Caco-2 (cell line): ENCODE measurements at regions not wholly inside any gene's neighbourhood (a gene's known extent, or its start where the extent isn't known, plus 50 kb on each side); places are given as distances from the start of the nearest gene placed in this dataset.
"Not testable (repeated sequence)": the region's sequence is repeated elsewhere in the genome, so short reads cannot be mapped to it uniquely, and the experiment has no call there.

Source experiments
- BruUV-seq: library from RNA; stranded (reverse); fragments of 400-500 nt; replicated peaks from 2 replicates; lab custom pipeline; 2021; lab: Mats Ljungman, UMichigan
- CTCF ChIA-PET: fragments of 300-600 bp; sonication (Branson Sonifier 250); formaldehyde crosslinking; loops from one replicate; lab custom pipeline; 2022; ENCODE audit warnings: antibody characterized with exemption; lab: Charles Lee
- POLR2A ChIA-PET: fragments of 300-600 bp; sonication (Branson Sonifier 250); formaldehyde crosslinking; loops from one replicate; lab custom pipeline; 2022; ENCODE audit warnings: antibody characterized with exemption; lab: Charles Lee
- DNase-seq, 2 experiments: peaks; one replicate each; pipeline versions ENCODE4 v3.0.0 to v3.0.0-alpha.2; 2020 to 2022
- H3K27me3 ChIP-seq: replicated peaks from 2 replicates; pipeline ENCODE4 v1.6.0; 2011; ENCODE audit warnings: low read length; ENCODE audit not compliant: control insufficient read depth, insufficient read depth
- H3K36me3 ChIP-seq: 2 replicates; pipeline ENCODE4 v1.5.1; 2011; ENCODE audit warnings: low read length; ENCODE audit not compliant: control insufficient read depth, insufficient read depth
- H3K4me1 ChIP-seq: fragments of 250-450 bp; sonication (Bioruptor Pico); 2 replicates; pipeline ENCODE4 v1.5.1; 2020; ENCODE audit warnings: mild to moderate bottlenecking
- H3K4me3 ChIP-seq: 2 replicates; pipeline ENCODE4 v1.5.1; 2011; ENCODE audit warnings: low read depth, mild to moderate bottlenecking, control low read depth, low read length
- H3K9me3 ChIP-seq: fragments of 250-450 bp; sonication (Bioruptor Pico); 2 replicates; pipeline ENCODE4 v1.5.1; 2020; ENCODE audit warnings: mild to moderate bottlenecking, moderate library complexity
- H3K27ac Mint-ChIP-seq: one replicate; pipeline ENCODE4 v1.8.0; 2022; ENCODE audit warnings: mixed read lengths; ENCODE audit not compliant: unreplicated experiment
- H3K27me3 Mint-ChIP-seq: one replicate; pipeline ENCODE4 v1.8.0; 2022; ENCODE audit warnings: mixed read lengths; ENCODE audit not compliant: insufficient read depth, unreplicated experiment
- H3K36me3 Mint-ChIP-seq: one replicate; pipeline ENCODE4 v1.8.0; 2022; ENCODE audit warnings: mild to moderate bottlenecking, mixed read lengths; ENCODE audit not compliant: insufficient read depth, unreplicated experiment
- H3K4me1 Mint-ChIP-seq: one replicate; pipeline ENCODE4 v1.8.0; 2022; ENCODE audit warnings: low read depth, mixed read lengths; ENCODE audit not compliant: unreplicated experiment
- H3K4me3 Mint-ChIP-seq: one replicate; pipeline ENCODE4 v1.8.0; 2022; ENCODE audit warnings: mild to moderate bottlenecking, moderate library complexity, mixed read lengths; ENCODE audit not compliant: unreplicated experiment
- H3K9me3 Mint-ChIP-seq: one replicate; pipeline ENCODE4 v1.8.0; 2022; ENCODE audit warnings: mixed read lengths; ENCODE audit not compliant: unreplicated experiment
- intact Hi-C: fragments of 100-400 bp; cut with micrococcal nuclease; formaldehyde crosslinking; loops from one replicate; pipeline ENCODE4 v1.10.0; 2022; ENCODE audit not compliant: unreplicated experiment
- TF ChIP-seq, protein P1 (sequence below), 2 experiments: fragments of 200-600 bp in 1 of 2; IDR thresholded peaks; 1 replicate in 1 of 2; 2 replicates in 1 of 2; pipeline versions ENCODE4 v1.5.1 to v1.8.0; 2011 to 2022; ENCODE audit warnings: antibody characterized with exemption in 1 of 2, control low read depth in 1 of 2, inconsistent platforms in 1 of 2, low read depth in 1 of 2, low read length in 1 of 2, mild to moderate bottlenecking in 1 of 2, moderate library complexity in 1 of 2; ENCODE audit not compliant: insufficient read depth in 1 of 2, severe bottlenecking in 1 of 2, unreplicated experiment in 1 of 2

DNA sequence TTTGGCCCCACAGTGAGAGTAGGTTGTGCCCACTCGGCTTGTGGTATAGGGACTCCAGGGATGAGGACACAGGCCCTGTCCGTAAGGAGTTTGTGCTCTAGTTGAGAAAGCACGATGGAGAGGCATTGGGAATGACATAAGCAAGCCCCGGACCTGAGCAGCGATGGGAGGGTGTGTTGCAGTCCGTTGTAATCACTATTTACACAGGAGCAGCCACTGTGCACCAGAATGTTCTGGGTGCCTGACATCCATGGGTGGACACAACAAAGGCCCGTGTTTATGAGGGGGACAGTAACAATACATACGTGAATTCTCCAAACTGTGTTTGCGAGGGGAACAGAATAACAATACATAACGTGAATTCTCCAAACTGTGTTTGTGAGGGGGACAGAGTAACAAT is 86.8 kb downstream of the NPIPB11 start:
- no TSS peak for BruUV-seq

GRCh38 chr16:29318561-29318968 is 87.9 kb downstream of the NPIPB11 start:
- H3K4me1 Mint-ChIP-seq, H3K27ac Mint-ChIP-seq, H3K4me3 ChIP-seq, BruUV-seq, H3K4me3 Mint-ChIP-seq, H3K9me3 ChIP-seq, H3K36me3 Mint-ChIP-seq, CTCF ChIA-PET, H3K36me3 ChIP-seq, intact Hi-C loops, H3K27me3 Mint-ChIP-seq, H3K4me1 ChIP-seq, POLR2A ChIA-PET, DNase-seq, H3K27me3 ChIP-seq, H3K9me3 Mint-ChIP-seq: not testable (repeated sequence)

More for the DNA sequence above, 86.8 kb downstream of the NPIPB11 start:
- intact Hi-C loops: no loop called here
- no peaks in the 10 kb centered on the region for H3K36me3 Mint-ChIP-seq
- no peak overlapping the region for H3K4me3 Mint-ChIP-seq
- TF ChIP-seq, protein P1, sequence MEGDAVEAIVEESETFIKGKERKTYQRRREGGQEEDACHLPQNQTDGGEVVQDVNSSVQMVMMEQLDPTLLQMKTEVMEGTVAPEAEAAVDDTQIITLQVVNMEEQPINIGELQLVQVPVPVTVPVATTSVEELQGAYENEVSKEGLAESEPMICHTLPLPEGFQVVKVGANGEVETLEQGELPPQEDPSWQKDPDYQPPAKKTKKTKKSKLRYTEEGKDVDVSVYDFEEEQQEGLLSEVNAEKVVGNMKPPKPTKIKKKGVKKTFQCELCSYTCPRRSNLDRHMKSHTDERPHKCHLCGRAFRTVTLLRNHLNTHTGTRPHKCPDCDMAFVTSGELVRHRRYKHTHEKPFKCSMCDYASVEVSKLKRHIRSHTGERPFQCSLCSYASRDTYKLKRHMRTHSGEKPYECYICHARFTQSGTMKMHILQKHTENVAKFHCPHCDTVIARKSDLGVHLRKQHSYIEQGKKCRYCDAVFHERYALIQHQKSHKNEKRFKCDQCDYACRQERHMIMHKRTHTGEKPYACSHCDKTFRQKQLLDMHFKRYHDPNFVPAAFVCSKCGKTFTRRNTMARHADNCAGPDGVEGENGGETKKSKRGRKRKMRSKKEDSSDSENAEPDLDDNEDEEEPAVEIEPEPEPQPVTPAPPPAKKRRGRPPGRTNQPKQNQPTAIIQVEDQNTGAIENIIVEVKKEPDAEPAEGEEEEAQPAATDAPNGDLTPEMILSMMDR (IDR thresholded peaks at IDR 0.05; ENCODE audit: insufficient read depth in 1 of 2, low read depth in 1 of 2, low read length in 1 of 2, severe bottlenecking in 1 of 2, unreplicated experiment in 1 of 2): no peak
- no peaks in the 10 kb centered on the region for H3K9me3 ChIP-seq
- H3K4me1 ChIP-seq: no peaks in the 10 kb centered on the region
- no peak for DNase-seq
- no peaks in the 10 kb centered on the region for H3K27me3 Mint-ChIP-seq
- POLR2A ChIA-PET: no interaction called here
- H3K27me3 ChIP-seq: no peaks in the 10 kb centered on the region
- H3K4me1 Mint-ChIP-seq: no peaks in the 10 kb centered on the region
- no peak overlapping the region for H3K4me3 ChIP-seq
- CTCF ChIA-PET: no interaction called here
- no peaks in the 10 kb centered on the region for H3K9me3 Mint-ChIP-seq
- H3K36me3 ChIP-seq: no peaks in the 10 kb centered on the region
- no peak overlapping the region for H3K27ac Mint-ChIP-seq

DNA sequence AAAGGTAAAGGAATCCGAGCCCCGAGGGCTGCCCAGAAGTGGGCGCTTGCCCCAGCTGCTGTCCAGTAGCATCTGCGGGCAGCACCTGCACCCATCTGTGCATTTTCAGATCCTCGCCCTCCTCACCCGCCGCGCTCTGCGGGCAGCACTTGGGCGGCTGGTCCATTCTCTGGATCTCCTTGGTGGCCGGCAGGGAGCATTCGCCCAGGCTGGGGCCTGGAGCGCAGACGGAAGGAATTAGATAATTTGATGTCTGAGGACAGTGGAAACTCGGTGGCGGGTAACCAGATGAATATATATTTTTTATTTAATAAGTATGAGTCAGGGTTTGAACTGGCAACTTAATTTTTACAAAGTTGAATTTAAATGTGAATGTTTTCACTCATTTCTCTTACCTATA is 88.5 kb downstream of the NPIPB11 start:
- DNase-seq: no peak
- ChIA-PET POLR2A (no interaction called here), CTCF (no interaction called here)
- TF ChIP-seq, protein P1 (IDR thresholded peaks at IDR 0.05; ENCODE audit: insufficient read depth in 1 of 2, low read depth in 1 of 2, low read length in 1 of 2, severe bottlenecking in 1 of 2, unreplicated experiment in 1 of 2): no peak
- Mint-ChIP-seq H3K9me3 (no peaks in the 10 kb centered on the region), H3K27ac (no peak overlapping the region), H3K36me3 (no peaks in the 10 kb centered on the region), H3K4me1 (no peaks in the 10 kb centered on the region), H3K4me3 (no peak overlapping the region), H3K27me3 (no peaks in the 10 kb centered on the region)
- H3K36me3 ChIP-seq: no peaks in the 10 kb centered on the region
- intact Hi-C loops: no loop called here
- H3K9me3 ChIP-seq: no peaks in the 10 kb centered on the region
- no peaks in the 10 kb centered on the region for H3K27me3 ChIP-seq
- no peaks in the 10 kb centered on the region for H3K4me1 ChIP-seq
- BruUV-seq: no TSS peak
- H3K4me3 ChIP-seq: no peak overlapping the region

- Histone ChIP-seq H3K36me3 (no peaks in the 10 kb centered on the region), H3K27me3 (no peaks in the 10 kb centered on the region), H3K9me3 (no peaks in the 10 kb centered on the region), H3K4me3 (no peak overlapping the region), H3K4me1 (no peaks in the 10 kb centered on the region)
- Mint-ChIP-seq H3K27ac (no peak overlapping the region), H3K4me1 (no peaks in the 10 kb centered on the region), H3K9me3 (no peaks in the 10 kb centered on the region), H3K4me3 (no peak overlapping the region), H3K27me3 (no peaks in the 10 kb centered on the region), H3K36me3 (no peaks in the 10 kb centered on the region)
- ChIA-PET CTCF (no interaction called here), POLR2A (no interaction called here)
- TF ChIP-seq, protein P1 (IDR thresholded peaks at IDR 0.05; ENCODE audit: insufficient read depth in 1 of 2, low read depth in 1 of 2, low read length in 1 of 2, severe bottlenecking in 1 of 2, unreplicated experiment in 1 of 2): no peak
- no peak for DNase-seq
- BruUV-seq: no TSS peak
- intact Hi-C loops: no loop called here
Observed at GRCh38 chr16:29317269-29317668, 89.2 kb downstream of the NPIPB11 start.
